GM12892 (cell line): ENCODE measurements at regions not wholly inside any gene's neighbourhood (a gene's known extent, or its start where the extent isn't known, plus 50 kb on each side); places are given as distances from the start of the nearest gene placed in this dataset.

ENCODE experiments used
- POLR2A ChIP-seq: IDR thresholded peaks from 2 replicates; pipeline ENCODE4 v1.6.1; 2011; ENCODE audit warnings: low read depth, low read length, control low read depth
- POLR2AphosphoS5 ChIP-seq: IDR thresholded peaks from 2 replicates; pipeline ENCODE4 v1.6.1; 2011; ENCODE audit warnings: low read depth, low read length, control low read depth

DNA sequence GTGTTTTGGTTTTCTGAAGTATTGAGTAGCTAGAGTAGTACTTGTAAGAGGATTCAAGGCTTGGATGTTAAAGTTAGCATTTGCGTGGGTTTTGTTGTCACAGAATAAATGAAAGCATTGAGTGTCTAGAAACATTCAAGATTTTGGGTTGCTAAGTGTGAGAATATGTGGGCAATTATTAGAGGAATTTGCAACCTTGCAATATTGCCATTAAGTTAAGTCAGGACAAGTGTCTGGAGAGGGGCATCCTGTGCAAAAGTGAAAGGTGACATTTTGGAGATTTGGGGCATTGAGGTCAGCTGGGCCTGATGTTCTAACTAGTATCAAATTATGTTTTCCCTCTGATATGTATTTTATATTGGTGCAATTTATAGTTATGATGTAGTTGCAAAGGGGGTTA lies 533.9 kb upstream of the GRID2 start:
- no peak for TF ChIP-seq POLR2AphosphoS5
- TF ChIP-seq POLR2A, result no peak
